DOHH2 (cell line): ENCODE measurements at regions not wholly inside any gene's neighbourhood (a gene's known extent, or its start where the extent isn't known, plus 50 kb on each side); places are given as distances from the start of the nearest gene placed in this dataset.

ENCODE experiments used
- H3F3A ChIP-seq: fragments of 200-600 bp; sonication (generic), shearing (Covaris generic); 2 replicates; pipeline ENCODE4 v1.6.0; 2016; ENCODE audit warnings: antibody characterized with exemption, mild to moderate bottlenecking; ENCODE audit not compliant: control insufficient read depth, insufficient read depth
- H3K27ac ChIP-seq: fragments of 200-600 bp; sonication (generic); 2 replicates; pipeline ENCODE4 v1.5.1; 2014; ENCODE audit warnings: low read depth, mild to moderate bottlenecking, low read length, moderate library complexity
- H3K27me3 ChIP-seq: fragments of 200-600 bp; sonication (generic); 2 replicates; pipeline ENCODE4 v1.6.1; 2014; ENCODE audit warnings: mild to moderate bottlenecking, low read length, mixed read lengths; ENCODE audit not compliant: control insufficient read depth
- H3K36me3 ChIP-seq: fragments of 200-600 bp; sonication (generic); 2 replicates; pipeline ENCODE4 v1.6.1; 2014; ENCODE audit warnings: mild to moderate bottlenecking, low read length, moderate library complexity, mixed read lengths; ENCODE audit not compliant: control insufficient read depth
- H3K4me1 ChIP-seq: fragments of 200-600 bp; sonication (generic); 2 replicates; pipeline ENCODE4 v1.6.1; 2014; ENCODE audit warnings: mild to moderate bottlenecking, low read length, mixed read lengths; ENCODE audit not compliant: control insufficient read depth
- H3K4me2 ChIP-seq: fragments of 200-600 bp; sonication (generic); 2 replicates; pipeline ENCODE4 v1.6.0; 2014; ENCODE audit warnings: mild to moderate bottlenecking, low read length, moderate library complexity
- H3K4me3 ChIP-seq: fragments of 200-600 bp; sonication (generic); 2 replicates; pipeline ENCODE4 v1.5.1; 2014; ENCODE audit warnings: mild to moderate bottlenecking, low read length, mixed read lengths
- H3K79me2 ChIP-seq: fragments of 200-600 bp; sonication (generic); 2 replicates; pipeline ENCODE4 v1.6.1; 2014; ENCODE audit warnings: mild to moderate bottlenecking, low read length, mixed read lengths; ENCODE audit not compliant: control insufficient read depth
- H3K9me2 ChIP-seq: fragments of 200-600 bp; sonication (generic); replicated peaks from 2 replicates; pipeline ENCODE4 v1.6.1; 2014; ENCODE audit warnings: mild to moderate bottlenecking, low read length, mixed read lengths; ENCODE audit not compliant: control insufficient read depth
- H3K9me3 ChIP-seq: fragments of 200-600 bp; sonication (generic); 2 replicates; pipeline ENCODE4 v1.6.1; 2014; ENCODE audit warnings: antibody characterized with exemption, low read length, mixed read lengths; ENCODE audit not compliant: control insufficient read depth, insufficient read depth
- H4K20me1 ChIP-seq: fragments of 200-600 bp; sonication (generic); 2 replicates; pipeline ENCODE4 v1.6.0; 2014; ENCODE audit warnings: low read depth, mild to moderate bottlenecking, antibody characterized with exemption, low read length, moderate library complexity; ENCODE audit not compliant: control insufficient read depth, insufficient read depth
- EZH2phosphoT487 ChIP-seq: fragments of 200-600 bp; sonication (generic); IDR thresholded peaks from 2 replicates; pipeline ENCODE4 v1.6.1; 2017; ENCODE audit warnings: borderline replicate concordance, mild to moderate bottlenecking, antibody characterized with exemption, low read length, moderate library complexity, mixed read lengths
- TF ChIP-seq, protein P1 (sequence below): fragments of 200-600 bp; sonication (generic); IDR thresholded peaks from one replicate; pipeline ENCODE4 v1.5.1; 2014; ENCODE audit warnings: antibody characterized with exemption, mild to moderate bottlenecking, low read depth, low read length; ENCODE audit not compliant: poor library complexity, severe bottlenecking

DNA sequence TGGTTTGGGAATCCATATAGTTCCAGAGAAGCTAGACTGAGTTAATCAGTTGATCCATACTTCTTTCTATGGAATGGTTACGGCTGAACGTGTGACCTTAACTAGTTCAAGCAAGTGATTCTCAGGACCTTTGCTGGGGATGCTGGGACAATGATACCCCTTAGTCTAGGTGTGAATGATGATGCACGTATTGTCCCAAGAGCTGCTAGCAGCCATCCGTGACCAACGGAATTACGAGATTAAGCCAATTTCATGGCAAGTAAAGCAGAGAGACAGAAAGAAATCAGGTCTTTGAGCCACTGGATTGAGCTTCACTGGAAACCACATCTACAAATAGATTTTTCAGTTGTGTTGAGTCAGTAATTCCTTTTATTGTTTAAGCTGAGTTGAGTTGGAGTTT lies 99.2 kb upstream of the LIFR start:
- H3K9me3 ChIP-seq: no peaks in the 10 kb centered on the region
- no peaks in the 10 kb centered on the region for H3K27me3 ChIP-seq
- H3F3A ChIP-seq: no peaks in the 10 kb centered on the region

DNA sequence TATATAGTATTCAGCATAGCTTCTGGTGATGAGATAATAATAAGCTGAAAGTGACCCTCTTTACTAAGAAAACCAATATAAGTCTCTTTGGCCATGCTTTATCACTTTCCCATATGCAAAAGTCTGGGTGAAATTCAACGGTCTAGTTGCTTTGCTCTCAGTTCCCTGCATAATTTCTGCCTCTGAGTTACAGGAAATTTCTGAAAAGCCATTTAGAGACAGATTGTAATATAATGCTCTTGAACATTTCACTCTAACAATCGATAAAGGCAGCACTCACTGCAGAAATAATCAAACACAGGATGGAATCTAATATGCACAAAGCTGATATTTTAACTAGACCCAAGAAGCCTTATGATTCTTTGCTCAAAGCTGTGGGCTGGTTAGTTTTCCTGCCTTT lies 100.1 kb upstream of the LIFR start:
- Histone ChIP-seq H3K9me2 (no peaks in the 10 kb centered on the region), H3K4me3 (no peak overlapping the region), H3K4me1 (no peaks in the 10 kb centered on the region), H3K79me2 (no peaks in the 10 kb centered on the region), H3K27ac (no peak overlapping the region), H3K4me2 (no peak overlapping the region), H3K27me3 (no peaks in the 10 kb centered on the region), H4K20me1 (no peaks in the 10 kb centered on the region), H3K9me3 (no peaks in the 10 kb centered on the region), H3F3A (no peaks in the 10 kb centered on the region), H3K36me3 (no peaks in the 10 kb centered on the region)
- TF ChIP-seq EZH2phosphoT487: no peak
- TF ChIP-seq, protein P1, sequence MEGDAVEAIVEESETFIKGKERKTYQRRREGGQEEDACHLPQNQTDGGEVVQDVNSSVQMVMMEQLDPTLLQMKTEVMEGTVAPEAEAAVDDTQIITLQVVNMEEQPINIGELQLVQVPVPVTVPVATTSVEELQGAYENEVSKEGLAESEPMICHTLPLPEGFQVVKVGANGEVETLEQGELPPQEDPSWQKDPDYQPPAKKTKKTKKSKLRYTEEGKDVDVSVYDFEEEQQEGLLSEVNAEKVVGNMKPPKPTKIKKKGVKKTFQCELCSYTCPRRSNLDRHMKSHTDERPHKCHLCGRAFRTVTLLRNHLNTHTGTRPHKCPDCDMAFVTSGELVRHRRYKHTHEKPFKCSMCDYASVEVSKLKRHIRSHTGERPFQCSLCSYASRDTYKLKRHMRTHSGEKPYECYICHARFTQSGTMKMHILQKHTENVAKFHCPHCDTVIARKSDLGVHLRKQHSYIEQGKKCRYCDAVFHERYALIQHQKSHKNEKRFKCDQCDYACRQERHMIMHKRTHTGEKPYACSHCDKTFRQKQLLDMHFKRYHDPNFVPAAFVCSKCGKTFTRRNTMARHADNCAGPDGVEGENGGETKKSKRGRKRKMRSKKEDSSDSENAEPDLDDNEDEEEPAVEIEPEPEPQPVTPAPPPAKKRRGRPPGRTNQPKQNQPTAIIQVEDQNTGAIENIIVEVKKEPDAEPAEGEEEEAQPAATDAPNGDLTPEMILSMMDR: no peak

More for the DNA sequence above, 99.2 kb upstream of the LIFR start:
- no peaks in the 10 kb centered on the region for H3K79me2 ChIP-seq
- H3K36me3 ChIP-seq: no peaks in the 10 kb centered on the region
- no peak overlapping the region for H3K4me3 ChIP-seq
- no peak for TF ChIP-seq EZH2phosphoT487
- TF ChIP-seq, protein P1: no peak
- H3K9me2 ChIP-seq: no peaks in the 10 kb centered on the region
- no peak overlapping the region for H3K4me2 ChIP-seq
- no peaks in the 10 kb centered on the region for H4K20me1 ChIP-seq
- H3K27ac ChIP-seq: no peak overlapping the region
- no peaks in the 10 kb centered on the region for H3K4me1 ChIP-seq

DNA sequence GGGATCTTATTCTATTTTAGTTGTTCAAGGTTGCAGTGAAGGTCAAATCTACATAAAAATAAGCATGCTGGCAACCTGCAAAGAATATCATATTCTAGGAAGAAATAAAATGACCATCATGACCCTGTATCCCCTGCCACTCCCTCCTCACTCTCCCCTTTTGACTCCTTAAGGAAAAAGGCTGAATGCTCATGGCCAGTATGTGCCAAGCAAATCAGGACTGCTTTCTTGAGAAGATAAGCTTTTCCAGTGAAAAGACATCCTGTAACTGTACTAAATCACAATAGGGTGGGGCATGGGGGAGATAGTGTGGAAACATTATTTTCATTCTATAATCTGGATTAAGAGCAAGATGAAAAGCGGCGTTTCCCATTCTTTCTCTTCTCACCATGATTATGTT lies 100.6 kb upstream of the LIFR start:
- no peaks in the 10 kb centered on the region for H3K27me3 ChIP-seq
- H3K9me2 ChIP-seq: no peaks in the 10 kb centered on the region
- no peak overlapping the region for H3K27ac ChIP-seq
- no peaks in the 10 kb centered on the region for H3K4me1 ChIP-seq
- no peaks in the 10 kb centered on the region for H3K36me3 ChIP-seq
- no peak for TF ChIP-seq EZH2phosphoT487
- TF ChIP-seq, protein P1: no peak
- H3K9me3 ChIP-seq: no peaks in the 10 kb centered on the region
- no peaks in the 10 kb centered on the region for H3K79me2 ChIP-seq
- H4K20me1 ChIP-seq: no peaks in the 10 kb centered on the region
- no peak overlapping the region for H3K4me2 ChIP-seq
- H3K4me3 ChIP-seq: no peak overlapping the region
- H3F3A ChIP-seq: no peaks in the 10 kb centered on the region
